NT2/D1 (cell line): ENCODE measurements at regions not wholly inside any gene's neighbourhood (a gene's known extent, or its start where the extent isn't known, plus 50 kb on each side); places are given as distances from the start of the nearest gene placed in this dataset.

Experiments used
- SUZ12 ChIP-seq: IDR thresholded peaks from 2 replicates; pipeline ENCODE4 v1.6.1; 2011; ENCODE audit not compliant: insufficient read length, insufficient read depth; ENCODE audit errors: extremely low read depth
- YY1 ChIP-seq: IDR thresholded peaks from 2 replicates; pipeline ENCODE4 v1.6.1; 2011; ENCODE audit not compliant: insufficient read length, insufficient read depth
- ZNF274 ChIP-seq: IDR thresholded peaks from 2 replicates; pipeline ENCODE4 v1.6.1; 2011; ENCODE audit warnings: mild to moderate bottlenecking, low read depth, low read length

DNA sequence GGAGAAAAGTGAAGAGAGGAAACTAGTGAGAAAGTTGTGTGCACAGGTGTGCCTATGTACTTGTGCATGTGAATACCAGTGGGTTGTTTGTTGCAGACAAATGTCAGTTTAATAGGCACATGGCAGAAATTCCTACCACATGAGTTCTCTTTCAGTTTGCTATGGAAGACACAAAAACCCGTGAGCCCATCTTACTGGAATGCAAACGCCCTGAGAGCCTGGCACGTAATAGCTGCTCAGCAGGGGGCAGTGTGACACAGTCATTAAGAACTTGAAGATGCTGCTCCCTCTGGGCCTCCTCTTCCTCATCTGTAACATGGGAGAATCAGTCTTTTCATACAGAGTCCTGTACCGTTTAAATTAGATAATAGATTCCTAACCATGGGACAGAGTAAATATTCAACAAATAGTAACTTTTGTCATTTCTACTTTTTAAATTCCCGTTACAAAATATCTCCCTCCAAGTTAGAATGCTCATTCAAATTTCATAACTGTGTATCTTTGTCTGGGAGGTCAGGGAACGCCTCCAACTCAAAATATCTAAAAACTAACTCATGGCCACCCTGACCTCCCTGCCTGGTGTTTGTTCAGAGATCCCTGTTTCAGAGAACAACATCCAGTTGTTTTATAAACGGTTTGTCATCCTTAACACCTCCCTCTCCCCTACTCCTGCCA, 802.9 kb downstream of the MAFB start:
- TF ChIP-seq YY1 = no peak
- TF ChIP-seq SUZ12 = no peak
- peak; percentile 67 for TF ChIP-seq ZNF274
